ENCODE measurements at regions not wholly inside any gene's neighbourhood (a gene's known extent, or its start where the extent isn't known, plus 50 kb on each side); places are given as distances from the start of the nearest gene placed in this dataset.

- Histone ChIP-seq H3K27ac (ENCODE audit: low read depth, low read length, poor library complexity, severe bottlenecking) (no peak overlapping the region), H3K9me3 (ENCODE audit: low read depth, low read length, poor library complexity, severe bottlenecking) (no peaks in the 10 kb centered on the region)
- CTCF ChIA-PET = no interaction called here
Measured at GRCh38 chr3:101944308-101944707, 95.0 kb downstream of the NFKBIZ start.

GRCh38 chr3:101945980-101946379 lies 96.7 kb downstream of the NFKBIZ start:
- H3K4me1 ChIP-seq (ENCODE audit: insufficient read depth, low read length, poor library complexity, severe bottlenecking) = peaks cover 33% of the 10 kb centered on the region
- TF ChIP-seq CTCF (conservative IDR thresholded peaks at IDR 0.05; ENCODE audit: low read depth, low read length) = no peak
- no peaks in the 10 kb centered on the region for H3K27me3 ChIP-seq (replicated peaks; ENCODE audit: insufficient read depth, low read depth, low read length, poor library complexity)
- no peak for DNase-seq (ENCODE audit: low spot score)
- H3K9me3 ChIP-seq (ENCODE audit: low read depth, low read length, poor library complexity, severe bottlenecking) = no peaks in the 10 kb centered on the region
- intact Hi-C loops (cut with micrococcal nuclease; ENCODE audit: unreplicated experiment) = no loop called here
- BruUV-seq (replicated peaks) = no TSS peak
- H3K36me3 ChIP-seq (ENCODE audit: insufficient read depth, low read length, poor library complexity, severe bottlenecking) = no peaks in the 10 kb centered on the region
- ChIA-PET POLR2A (ENCODE audit: low non-redundant PET) (no interaction called here), CTCF (no interaction called here)
- no peak overlapping the region for H3K27ac ChIP-seq (ENCODE audit: low read depth, low read length, poor library complexity, severe bottlenecking)
- no peak overlapping the region for H3K4me3 ChIP-seq (ENCODE audit: low read depth, low read length, poor library complexity, severe bottlenecking)

More at GRCh38 chr3:101944308-101944707, 95.0 kb downstream of the NFKBIZ start:
- TF ChIP-seq EZH2 (IDR thresholded peaks at IDR 0.05; ENCODE audit: borderline replicate concordance, low read depth, low read length, poor library complexity, severe bottlenecking) = no peak
- no peak for TF ChIP-seq CTCF (conservative IDR thresholded peaks at IDR 0.05; ENCODE audit: low read depth, low read length)
- POLR2A ChIA-PET (ENCODE audit: low non-redundant PET) = no interaction called here
- H3K4me1 ChIP-seq (ENCODE audit: insufficient read depth, low read length, poor library complexity, severe bottlenecking) = peaks cover 46% of the 10 kb centered on the region
- BruUV-seq (replicated peaks) = no TSS peak
- no peak for DNase-seq (ENCODE audit: low spot score)
- H3K27me3 ChIP-seq (replicated peaks; ENCODE audit: insufficient read depth, low read depth, low read length, poor library complexity) = no peaks in the 10 kb centered on the region
- intact Hi-C loops (cut with micrococcal nuclease; ENCODE audit: unreplicated experiment) = no loop called here
- H3K36me3 ChIP-seq (ENCODE audit: insufficient read depth, low read length, poor library complexity, severe bottlenecking) = no peaks in the 10 kb centered on the region
- H3K4me3 ChIP-seq (ENCODE audit: low read depth, low read length, poor library complexity, severe bottlenecking) = no peak overlapping the region

- Histone ChIP-seq H3K27me3 (replicated peaks; ENCODE audit: insufficient read depth, low read depth, low read length, poor library complexity) (no peaks in the 10 kb centered on the region), H3K36me3 (ENCODE audit: insufficient read depth, low read length, poor library complexity, severe bottlenecking) (no peaks in the 10 kb centered on the region), H3K9me3 (ENCODE audit: low read depth, low read length, poor library complexity, severe bottlenecking) (no peaks in the 10 kb centered on the region), H3K27ac (ENCODE audit: low read depth, low read length, poor library complexity, severe bottlenecking) (no peak overlapping the region), H3K4me1 (ENCODE audit: insufficient read depth, low read length, poor library complexity, severe bottlenecking) (peaks cover 27% of the 10 kb centered on the region), H3K4me3 (ENCODE audit: low read depth, low read length, poor library complexity, severe bottlenecking) (no peak overlapping the region)
- no TSS peak for BruUV-seq (replicated peaks)
- DNase-seq (ENCODE audit: low spot score) = no peak
- ChIA-PET POLR2A (ENCODE audit: low non-redundant PET) (no interaction called here), CTCF (no interaction called here)
- intact Hi-C loops (cut with micrococcal nuclease; ENCODE audit: unreplicated experiment) = no loop called here
- TF ChIP-seq EZH2 (IDR thresholded peaks at IDR 0.05; ENCODE audit: borderline replicate concordance, low read depth, low read length, poor library complexity, severe bottlenecking) (no peak), CTCF (conservative IDR thresholded peaks at IDR 0.05; ENCODE audit: low read depth, low read length) (no peak)
Measured at GRCh38 chr3:101946906-101947305, 97.6 kb downstream of the NFKBIZ start.

Data from A673 (cell line).